Sigmoid colon (tissue), 6 donors: ENCODE measurements at regions not wholly inside any gene's neighbourhood (a gene's known extent, or its start where the extent isn't known, plus 50 kb on each side); places are given as distances from the start of the nearest gene placed in this dataset.

Source experiments
- DNase-seq: peaks from one replicate; pipeline ENCODE4 v3.0.0-alpha.2; 2019
- H3K27ac ChIP-seq, 4 donors: fragments of 200-600 bp; sonication (generic); one replicate each; pipeline ENCODE4 v1.5.1; 2016 to 2019; ENCODE audit warnings: mild to moderate bottlenecking in 1 of 4
- H3K27me3 ChIP-seq, 3 donors: fragments of 200-600 bp; sonication (generic); one replicate each; pipeline ENCODE4 v1.5.1; 2019; ENCODE audit warnings: mild to moderate bottlenecking in 1 of 3
- H3K36me3 ChIP-seq, 4 donors: fragments of 200-600 bp; sonication (generic); one replicate each; pipeline ENCODE4 v1.5.1; 2016 to 2019
- H3K4me1 ChIP-seq, 4 donors: fragments of 200-600 bp; sonication (generic); one replicate each; pipeline ENCODE4 v1.5.1; 2017 to 2019
- H3K4me3 ChIP-seq, 4 donors: fragments of 200-600 bp; sonication (generic); one replicate each; pipeline ENCODE4 v1.5.1; 2017 to 2019; ENCODE audit warnings: mild to moderate bottlenecking in 2 of 4, moderate library complexity in 1 of 4
- H3K9me3 ChIP-seq, 4 donors: fragments of 200-600 bp in 3 of 4; sonication (generic) in 3 of 4; one replicate each; pipeline versions ENCODE4 v1.5.1 to v1.6.1; 2013 to 2019
- EP300 ChIP-seq, 4 donors: sonication (generic); formaldehyde crosslinking; IDR thresholded peaks; one replicate each; pipeline ENCODE4 v1.6.1; 2017; ENCODE audit warnings: antibody characterized with exemption in 4 of 4
- POLR2A ChIP-seq, 2 donors: fragments of 450-650 bp; IDR thresholded peaks; one replicate each; pipeline ENCODE4 v1.6.1; 2016; ENCODE audit warnings: antibody characterized with exemption in 2 of 2, mild to moderate bottlenecking in 2 of 2, moderate library complexity in 2 of 2
- POLR2AphosphoS5 ChIP-seq, 4 donors: sonication (generic); formaldehyde crosslinking; IDR thresholded peaks; one replicate each; pipeline ENCODE4 v1.6.1; 2017; ENCODE audit warnings: antibody characterized with exemption in 4 of 4
- WGBS, 2 donors: extraction: QIAGEN DNeasy Blood & Tissue Kit; methylation state at CpG; one replicate each; pipeline ENCODE4 v1.1.7; 2013; 5-methylcytosine and 5-hydroxymethylcytosine counted together
- intact Hi-C: fragments of 100-400 bp; cut with DNase I; formaldehyde crosslinking; loops from one replicate; pipeline ENCODE4 v1.15.1; 2023
- TF ChIP-seq, protein P1 (sequence below), 4 experiments: fragments of 450-650 bp in 3 of 4; fragments of 200-600 bp in 1 of 4; IDR thresholded peaks; one replicate each; pipeline ENCODE4 v1.5.1; 2016 to 2019; ENCODE audit warnings: antibody characterized with exemption in 4 of 4, mild to moderate bottlenecking in 3 of 4, moderate library complexity in 2 of 4
- donor health status: healthy with polysubstance abuse.
- donor health status: healthy.

DNA sequence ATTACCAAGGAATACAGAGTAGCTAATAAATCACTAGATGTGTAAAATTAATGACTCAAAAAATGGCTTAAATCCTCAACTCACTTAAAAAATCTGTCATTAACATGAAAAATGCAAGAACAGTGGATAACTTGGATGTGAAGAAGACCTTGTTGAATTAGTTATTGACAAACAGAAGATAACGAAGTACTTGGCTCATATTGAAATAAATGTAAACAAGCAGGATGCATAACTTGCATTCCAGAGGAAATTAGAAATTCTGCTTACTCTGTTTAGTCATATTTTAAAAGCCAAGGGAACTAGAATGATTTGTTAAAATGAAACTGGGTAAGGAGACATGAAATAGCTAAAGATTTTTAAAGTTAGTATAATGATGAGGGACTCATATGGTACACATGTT, 1812.2 kb downstream of the PCDH9 start:
- intact Hi-C loops: no loop called here
- TF ChIP-seq, protein P1, sequence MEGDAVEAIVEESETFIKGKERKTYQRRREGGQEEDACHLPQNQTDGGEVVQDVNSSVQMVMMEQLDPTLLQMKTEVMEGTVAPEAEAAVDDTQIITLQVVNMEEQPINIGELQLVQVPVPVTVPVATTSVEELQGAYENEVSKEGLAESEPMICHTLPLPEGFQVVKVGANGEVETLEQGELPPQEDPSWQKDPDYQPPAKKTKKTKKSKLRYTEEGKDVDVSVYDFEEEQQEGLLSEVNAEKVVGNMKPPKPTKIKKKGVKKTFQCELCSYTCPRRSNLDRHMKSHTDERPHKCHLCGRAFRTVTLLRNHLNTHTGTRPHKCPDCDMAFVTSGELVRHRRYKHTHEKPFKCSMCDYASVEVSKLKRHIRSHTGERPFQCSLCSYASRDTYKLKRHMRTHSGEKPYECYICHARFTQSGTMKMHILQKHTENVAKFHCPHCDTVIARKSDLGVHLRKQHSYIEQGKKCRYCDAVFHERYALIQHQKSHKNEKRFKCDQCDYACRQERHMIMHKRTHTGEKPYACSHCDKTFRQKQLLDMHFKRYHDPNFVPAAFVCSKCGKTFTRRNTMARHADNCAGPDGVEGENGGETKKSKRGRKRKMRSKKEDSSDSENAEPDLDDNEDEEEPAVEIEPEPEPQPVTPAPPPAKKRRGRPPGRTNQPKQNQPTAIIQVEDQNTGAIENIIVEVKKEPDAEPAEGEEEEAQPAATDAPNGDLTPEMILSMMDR (IDR thresholded peaks at IDR 0.05): no peak
- TF ChIP-seq EP300 (IDR thresholded peaks at IDR 0.05) (no peak), POLR2A (IDR thresholded peaks at IDR 0.05) (no peak), POLR2AphosphoS5 (IDR thresholded peaks at IDR 0.05) (no peak)
- Histone ChIP-seq H3K36me3 (no peaks in the 10 kb centered on the region), H3K4me1 (no peaks in the 10 kb centered on the region), H3K4me3 (no peak overlapping the region), H3K27ac (no peak overlapping the region), H3K27me3 (no peaks in the 10 kb centered on the region), H3K9me3 (no peaks in the 10 kb centered on the region)
- 28 to 58% methylated on average over 1 of the region's 1 CpG for WGBS, 2 donors
- no peak for DNase-seq

DNA sequence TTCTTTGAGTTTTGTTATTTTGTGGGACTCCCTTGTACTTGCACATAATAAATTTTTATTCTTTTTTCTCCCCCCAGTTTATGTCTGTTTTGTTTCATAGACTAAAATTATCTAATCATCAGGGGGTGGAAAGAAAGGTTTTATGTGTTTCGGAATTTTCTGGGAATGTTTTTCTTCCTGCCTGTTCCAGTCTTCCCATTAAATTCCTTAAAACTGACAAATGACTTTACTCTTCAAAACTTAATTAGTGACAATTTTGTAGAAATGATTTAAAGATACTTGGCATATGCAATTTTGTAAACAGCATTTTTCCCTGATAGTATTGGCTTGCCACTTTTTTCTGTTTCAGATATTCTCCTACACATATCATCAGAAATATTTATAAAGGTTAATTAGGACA, 1813.4 kb downstream of the PCDH9 start:
- intact Hi-C loops: no loop called here

DNA sequence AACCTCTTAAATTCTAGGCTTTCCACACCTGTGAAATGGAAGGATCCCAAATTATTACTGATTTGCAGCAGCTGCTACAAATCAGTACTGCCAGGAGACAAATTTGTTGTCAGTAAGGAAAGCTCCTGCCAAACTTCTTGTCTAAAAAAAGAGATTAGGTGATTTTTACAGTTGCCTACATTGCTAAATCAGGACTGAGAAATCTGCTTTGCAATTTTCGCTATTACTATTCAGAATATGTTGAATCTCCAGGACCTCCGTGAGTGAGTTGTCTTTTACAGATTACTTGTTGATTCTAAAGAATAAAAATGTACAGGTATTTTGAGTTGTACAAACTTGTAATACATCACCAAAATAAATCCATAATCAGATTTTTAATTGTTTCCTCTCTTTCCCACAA, 1815.9 kb downstream of the PCDH9 start:
- H3K27ac ChIP-seq: no peak overlapping the region
- H3K36me3 ChIP-seq: no peaks in the 10 kb centered on the region
- TF ChIP-seq POLR2A (IDR thresholded peaks at IDR 0.05): no peak
- TF ChIP-seq, protein P1 (IDR thresholded peaks at IDR 0.05): no peak
- TF ChIP-seq POLR2AphosphoS5 (IDR thresholded peaks at IDR 0.05): no peak
- TF ChIP-seq EP300 (IDR thresholded peaks at IDR 0.05): no peak
- no peaks in the 10 kb centered on the region for H3K4me1 ChIP-seq
- H3K9me3 ChIP-seq: no peaks in the 10 kb centered on the region
- 88 to 94% methylated on average over 2 of the region's 2 CpGs for WGBS, 2 donors
- H3K4me3 ChIP-seq: no peak overlapping the region
- H3K27me3 ChIP-seq: no peaks in the 10 kb centered on the region
- intact Hi-C loops: no loop called here
- no peak for DNase-seq

More for the DNA sequence above, 1813.4 kb downstream of the PCDH9 start:
- H3K36me3 ChIP-seq: no peaks in the 10 kb centered on the region
- H3K9me3 ChIP-seq: no peaks in the 10 kb centered on the region
- DNase-seq: no peak
- TF ChIP-seq EP300 (IDR thresholded peaks at IDR 0.05): no peak
- no peak for TF ChIP-seq POLR2A (IDR thresholded peaks at IDR 0.05)
- TF ChIP-seq, protein P1 (IDR thresholded peaks at IDR 0.05): no peak
- 88 to 89% methylated on average over 1 of the region's 1 CpG for WGBS, 2 donors
- no peak overlapping the region for H3K27ac ChIP-seq
- H3K27me3 ChIP-seq: no peaks in the 10 kb centered on the region
- no peaks in the 10 kb centered on the region for H3K4me1 ChIP-seq
- no peak overlapping the region for H3K4me3 ChIP-seq

DNA sequence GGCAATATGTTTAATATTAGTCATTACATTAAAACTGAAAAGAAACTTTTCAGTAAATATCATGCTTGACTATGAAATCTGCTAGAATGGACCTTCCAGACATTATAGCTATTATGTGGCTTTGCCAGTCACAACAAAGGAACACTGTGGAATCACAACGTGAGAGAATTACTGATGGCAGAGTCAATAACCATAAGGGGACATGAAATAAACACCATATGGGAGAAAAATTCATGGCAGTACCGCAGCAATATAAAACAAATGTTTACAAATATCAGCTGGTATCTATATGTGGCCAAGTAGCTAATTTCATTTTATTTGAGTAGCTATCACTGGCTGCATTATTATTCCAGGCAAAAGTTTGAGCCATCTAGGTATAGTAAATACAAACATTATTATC, 1818.6 kb downstream of the PCDH9 start:
- intact Hi-C loops: no loop called here
- Histone ChIP-seq H3K27ac (no peak overlapping the region), H3K4me1 (no peaks in the 10 kb centered on the region), H3K36me3 (no peaks in the 10 kb centered on the region), H3K27me3 (no peaks in the 10 kb centered on the region), H3K9me3 (no peaks in the 10 kb centered on the region), H3K4me3 (no peak overlapping the region)
- WGBS, 2 donors: 75 to 77% methylated on average over 2 of the region's 2 CpGs
- DNase-seq: no peak
- TF ChIP-seq POLR2A (IDR thresholded peaks at IDR 0.05) (no peak), EP300 (IDR thresholded peaks at IDR 0.05) (no peak), POLR2AphosphoS5 (IDR thresholded peaks at IDR 0.05) (no peak)
- TF ChIP-seq, protein P1 (IDR thresholded peaks at IDR 0.05): no peak

DNA sequence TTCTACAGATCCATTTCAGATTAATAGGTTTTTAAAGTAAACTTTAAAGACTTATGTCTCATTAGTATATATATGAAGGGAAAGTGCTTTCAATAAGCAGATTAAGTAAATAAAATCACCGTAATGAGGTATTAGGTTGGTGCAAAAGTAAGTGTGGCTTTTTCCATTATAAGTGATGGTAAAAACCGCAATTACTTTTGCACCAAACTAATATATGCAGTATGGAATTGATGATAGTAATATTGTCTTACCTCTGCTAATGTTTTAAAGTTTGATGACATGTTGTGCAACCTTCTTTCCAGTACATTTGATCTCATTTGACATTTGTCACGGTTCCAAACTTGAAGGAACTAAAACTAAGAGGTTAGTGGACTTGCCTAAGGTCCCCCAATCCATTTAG, 1819.3 kb downstream of the PCDH9 start:
- Histone ChIP-seq H3K27ac (no peak overlapping the region), H3K9me3 (no peaks in the 10 kb centered on the region), H3K4me3 (no peak overlapping the region), H3K27me3 (no peaks in the 10 kb centered on the region), H3K36me3 (no peaks in the 10 kb centered on the region), H3K4me1 (no peaks in the 10 kb centered on the region)
- no peak for DNase-seq
- 77 to 87% methylated on average over 3 of the region's 3 CpGs for WGBS, 2 donors
- intact Hi-C loops: no loop called here
- TF ChIP-seq, protein P1 (IDR thresholded peaks at IDR 0.05): no peak
- no peak for TF ChIP-seq POLR2AphosphoS5 (IDR thresholded peaks at IDR 0.05)
